Mucosa of descending colon (tissue), 3 donors: ENCODE measurements at regions not wholly inside any gene's neighbourhood (a gene's known extent, or its start where the extent isn't known, plus 50 kb on each side); places are given as distances from the start of the nearest gene placed in this dataset.

ENCODE experiments used
- ATAC-seq: fragments of 200-7000 bp; cut with Tn5 transposase; one replicate; pipeline ENCODE4 v1.9.1; 2020; ENCODE audit warnings: mild to moderate bottlenecking, moderate library complexity
- DNase-seq, 3 donors: peaks; one replicate each; pipeline ENCODE4 v3.0.0-alpha.2; 2020
- H3K36me3 ChIP-seq: fragments of 200-600 bp; one replicate; pipeline ENCODE4 v1.8.0; 2021; ENCODE audit warnings: low read depth, mild to moderate bottlenecking
- H3K4me1 ChIP-seq: fragments of 200-600 bp; one replicate; pipeline ENCODE4 v1.8.0; 2021; ENCODE audit warnings: low read depth, mild to moderate bottlenecking
- H3K4me3 ChIP-seq: fragments of 200-600 bp; one replicate; pipeline ENCODE4 v1.8.0; 2021; ENCODE audit warnings: mild to moderate bottlenecking
- H3K9me3 ChIP-seq: fragments of 200-600 bp; one replicate; pipeline ENCODE4 v1.8.0; 2021; ENCODE audit warnings: mild to moderate bottlenecking
- CTCF ChIP-seq: fragments of 200-600 bp; IDR thresholded peaks from one replicate; pipeline ENCODE4 v1.8.0; 2022; ENCODE audit warnings: antibody characterized with exemption, mild to moderate bottlenecking
- intact Hi-C, 2 donors: fragments of 100-400 bp; cut with DNase I in 1 of 2; cut with micrococcal nuclease in 1 of 2; formaldehyde crosslinking; loops; one replicate each; pipeline versions ENCODE4 v1.11.0 to v1.11.1; 2022; cut with DNase I, micrococcal nuclease
- donor health status: DM: no; HTN: no; CAD: no; lungs with moderate emphysema.
- donor health status: DM: no; HTN: no; CAD: no.
- donor health status: DM: no; HTN: yes; CAD: no.

DNA sequence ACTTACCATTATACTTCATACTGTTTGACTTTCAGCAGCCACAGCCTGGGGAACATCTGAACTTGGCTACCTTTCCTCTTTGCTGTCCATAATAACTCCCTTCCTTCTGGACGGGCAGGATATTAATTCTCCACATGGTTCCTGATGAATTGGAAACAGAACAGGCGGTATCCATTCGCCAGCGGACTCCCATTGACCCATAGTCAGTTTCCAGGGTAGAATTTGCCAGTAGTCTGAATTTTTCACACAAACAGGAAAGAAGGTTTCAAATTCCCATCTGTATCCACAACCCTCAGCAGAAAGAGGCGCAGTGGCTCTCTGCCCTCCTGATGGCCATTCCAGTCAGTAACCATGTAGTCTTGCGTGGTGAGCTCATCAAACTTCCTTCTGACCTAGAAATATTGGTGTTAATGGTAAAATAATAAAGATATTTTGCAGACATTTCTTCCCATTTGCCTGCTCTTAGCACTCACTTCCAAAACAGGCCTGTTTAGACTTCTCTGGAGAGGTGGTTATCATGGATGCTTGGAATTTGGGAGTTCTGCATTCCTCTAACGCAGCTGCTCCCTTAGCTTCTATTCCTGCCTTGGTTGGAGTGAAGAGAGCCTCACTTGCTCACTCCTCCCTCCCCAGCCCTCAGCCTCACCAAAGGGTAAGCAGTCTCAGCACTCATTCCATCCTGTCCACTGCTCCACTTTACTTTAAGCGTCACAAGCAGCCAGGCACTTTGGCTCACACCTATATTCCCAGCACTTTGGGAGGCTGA lies 75.0 kb upstream of the OXGR1 start:
- no peak for TF ChIP-seq CTCF
- H3K4me3 ChIP-seq, result no peak overlapping the region
- DNase-seq (no peak), ATAC-seq (no peak)
- H3K4me1 ChIP-seq, result no peaks in the 10 kb centered on the region
- H3K9me3 ChIP-seq, result peaks cover 7% of the 10 kb centered on the region
- intact Hi-C loops, result no loop called here
- no peaks in the 10 kb centered on the region for H3K36me3 ChIP-seq

GRCh38 chr13:97072297-97072696 lies 78.0 kb upstream of the OXGR1 start:
- H3K9me3 ChIP-seq, result peaks cover 16% of the 10 kb centered on the region
- no peak overlapping the region for H3K4me3 ChIP-seq
- H3K36me3 ChIP-seq, result no peaks in the 10 kb centered on the region
- TF ChIP-seq CTCF, result no peak
- H3K4me1 ChIP-seq, result no peaks in the 10 kb centered on the region
- ATAC-seq (peak; percentile 30), DNase-seq (peak in 1 of 3 donors; percentile 38)
- intact Hi-C loops, result no loop called here

DNA sequence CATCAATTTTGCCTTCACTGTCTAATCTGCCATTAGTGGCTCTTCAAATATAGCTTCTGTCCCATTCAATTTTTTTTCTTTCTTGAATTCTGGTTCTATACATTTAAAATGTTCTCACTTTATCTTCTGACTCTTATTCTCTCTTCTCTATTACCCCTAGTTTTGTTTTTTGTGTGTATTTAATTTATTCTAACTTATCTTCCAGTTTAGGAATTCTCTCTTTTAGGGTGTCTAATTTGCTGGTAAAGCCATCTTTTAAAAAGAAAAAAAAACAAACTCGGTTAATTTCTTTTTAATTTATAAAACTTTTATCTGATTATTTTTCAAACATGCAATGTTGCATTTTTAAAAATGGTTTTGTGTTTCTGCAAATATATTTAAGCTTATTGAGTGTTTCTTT lies 80.3 kb upstream of the OXGR1 start:
- intact Hi-C loops, result no loop called here
- H3K4me3 ChIP-seq, result no peak overlapping the region
- H3K36me3 ChIP-seq, result no peaks in the 10 kb centered on the region
- DNase-seq, result no peak
- no peak for ATAC-seq
- peaks cover 16% of the 10 kb centered on the region for H3K9me3 ChIP-seq
- no peaks in the 10 kb centered on the region for H3K4me1 ChIP-seq
- TF ChIP-seq CTCF, result no peak

- Histone ChIP-seq H3K4me3 (no peak overlapping the region), H3K36me3 (no peaks in the 10 kb centered on the region), H3K4me1 (no peaks in the 10 kb centered on the region), H3K9me3 (peaks cover 16% of the 10 kb centered on the region)
- no peak for ATAC-seq
- no peak for TF ChIP-seq CTCF
- intact Hi-C loops, result no loop called here
- no peak for DNase-seq
Measured at GRCh38 chr13:97076898-97077297, 82.6 kb upstream of the OXGR1 start.

DNA sequence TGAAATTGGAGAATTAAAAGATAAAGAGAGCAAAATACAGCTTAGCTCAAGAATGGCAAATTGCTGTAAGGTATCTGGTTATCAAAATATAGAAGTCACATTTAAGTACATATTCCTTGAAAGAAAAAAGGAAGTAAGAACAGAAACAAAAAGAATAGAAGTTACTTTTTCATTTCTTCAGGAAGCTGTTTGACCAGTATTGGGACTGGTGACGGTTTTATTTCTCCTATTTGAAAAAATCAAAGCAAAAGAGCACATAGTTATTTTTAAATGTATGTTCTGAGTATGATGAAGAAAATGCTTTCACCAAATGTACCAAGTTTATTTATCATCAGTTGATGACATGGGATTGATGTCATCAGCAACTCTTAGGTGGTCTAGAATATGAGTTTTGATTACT lies 83.1 kb upstream of the OXGR1 start:
- no peak for ATAC-seq
- no peak for TF ChIP-seq CTCF
- intact Hi-C loops, result no loop called here

More for the DNA sequence above, 83.1 kb upstream of the OXGR1 start:
- peaks cover 16% of the 10 kb centered on the region for H3K9me3 ChIP-seq
- no peak for DNase-seq
- no peak overlapping the region for H3K4me3 ChIP-seq
- H3K36me3 ChIP-seq, result no peaks in the 10 kb centered on the region
- no peaks in the 10 kb centered on the region for H3K4me1 ChIP-seq
